K562 (cell line): ENCODE measurements at regions not wholly inside any gene's neighbourhood (a gene's known extent, or its start where the extent isn't known, plus 50 kb on each side); places are given as distances from the start of the nearest gene placed in this dataset.

Experiments used
- ATF2 ChIP-seq: sonication (generic); formaldehyde crosslinking; IDR thresholded peaks from 2 replicates; pipeline ENCODE4 v1.8.1; 2022; ENCODE audit warnings: missing genetic modification reagents
- CTCF ChIP-seq, 3 experiments: IDR thresholded peaks in 2 of 3; conservative IDR thresholded peaks in 1 of 3; 2 replicates each; pipeline ENCODE4 v1.5.1; 2011 to 2012; ENCODE audit warnings: low read length in 3 of 3, mild to moderate bottlenecking in 3 of 3, control low read depth in 2 of 3, improper control_type of control experiment in 1 of 3, inconsistent platforms in 1 of 3, low read depth in 1 of 3, mixed read lengths in 1 of 3, moderate library complexity in 1 of 3; ENCODE audit not compliant: insufficient read depth in 2 of 3
- EP300 ChIP-seq: IDR thresholded peaks from 2 replicates; pipeline ENCODE4 v1.6.1; 2012; ENCODE audit warnings: low read length, improper control_type of control experiment
- MAZ ChIP-seq, 2 experiments: fragments of 450-650 bp in 1 of 2; sonication (generic) in 1 of 2; formaldehyde crosslinking; IDR thresholded peaks in 1 of 2; conservative IDR thresholded peaks in 1 of 2; 2 replicates each; pipeline versions ENCODE4 v1.4.0 to v1.5.0; 2020; ENCODE audit warnings: mild to moderate bottlenecking in 1 of 2, missing genetic modification reagents in 1 of 2
- RAD21 ChIP-seq, 2 experiments: fragments of 250-450 bp in 1 of 2; fragments of 450-650 bp in 1 of 2; sonication (Bioruptor Pico) in 1 of 2; formaldehyde crosslinking in 1 of 2; IDR thresholded peaks in 1 of 2; conservative IDR thresholded peaks in 1 of 2; 2 replicates each; pipeline versions ENCODE4 v1.4.0 to v1.8.0; 2020 to 2022; ENCODE audit warnings: mild to moderate bottlenecking in 2 of 2, moderate library complexity in 1 of 2
- SREBF1 ChIP-seq: fragments of 150-350 bp; IDR thresholded peaks from 2 replicates; pipeline ENCODE4 v1.6.1; 2014; ENCODE audit warnings: antibody characterized with exemption, low read depth, low read length, borderline replicate concordance
- ZBTB26 ChIP-seq: fragments of 450-650 bp; formaldehyde crosslinking; IDR thresholded peaks from 2 replicates; pipeline ENCODE4 v1.4.0; 2022; ENCODE audit warnings: missing genetic modification characterization
- ZFP1 ChIP-seq: fragments of 450-650 bp; formaldehyde crosslinking; IDR thresholded peaks from 2 replicates; pipeline ENCODE4 v1.4.0; 2020; ENCODE audit warnings: mild to moderate bottlenecking, mixed read lengths
- ZNF140 ChIP-seq: fragments of 250-450 bp; sonication (Bioruptor Pico); IDR thresholded peaks from 2 replicates; pipeline ENCODE4 v1.8.0; 2021; ENCODE audit warnings: moderate library complexity, mild to moderate bottlenecking, inconsistent platforms
- ZNF274 ChIP-seq: IDR thresholded peaks from 2 replicates; pipeline ENCODE4 v1.6.1; 2011; ENCODE audit warnings: low read depth, mild to moderate bottlenecking, low read length, moderate library complexity, borderline replicate concordance
- ZNF668 ChIP-seq: fragments of 250-450 bp; sonication (Bioruptor Pico); IDR thresholded peaks from 2 replicates; pipeline ENCODE4 v1.8.0; 2022; ENCODE audit warnings: mild to moderate bottlenecking, inconsistent platforms
- ZNF79 ChIP-seq: fragments of 250-450 bp; sonication (Bioruptor Pico); IDR thresholded peaks from 2 replicates; pipeline ENCODE4 v1.4.0; 2020; ENCODE audit warnings: low read depth, mild to moderate bottlenecking, moderate library complexity

GRCh38 chr13:33550276-33550675 is 264.7 kb upstream of the STARD13 start:
- TF ChIP-seq ZNF79 (CRISPR knock-in tag) (no peak), ZNF274 (no peak), ZNF668 (CRISPR knock-in tag) (no peak), ATF2 (CRISPR knock-in tag) (no peak), ZFP1 (no peak), MAZ (CRISPR knock-in tag; conservative IDR thresholded peaks at IDR 0.05 in 1 of 2, IDR thresholded peaks at IDR 0.05 in 1 of 2) (no peak), ZBTB26 (no peak), SREBF1 (no peak), EP300 (no peak), CTCF (IDR thresholded peaks at IDR 0.05 in 2 of 3, conservative IDR thresholded peaks at IDR 0.05 in 1 of 3; ENCODE audit: insufficient read depth in 2 of 3, low read depth in 1 of 3, low read length in 3 of 3) (no peak), ZNF140 (no peak), RAD21 (CRISPR knock-in tag; conservative IDR thresholded peaks at IDR 0.05 in 1 of 2, IDR thresholded peaks at IDR 0.05 in 1 of 2) (no peak)
